ENCODE measurements at regions not wholly inside any gene's neighbourhood (a gene's known extent, or its start where the extent isn't known, plus 50 kb on each side); places are given as distances from the start of the nearest gene placed in this dataset.

- Histone ChIP-seq H3K4me3 (ENCODE audit: low read length) (no peak overlapping the region), H3K27me3 (ENCODE audit: insufficient read depth, low read length, poor library complexity, severe bottlenecking) (peaks cover 4% of the 10 kb centered on the region), H3K27ac (ENCODE audit: low read depth, low read length) (no peak overlapping the region), H3K9me3 (ENCODE audit: low read length) (no peaks in the 10 kb centered on the region), H3K4me1 (ENCODE audit: insufficient read depth, low read length) (no peaks in the 10 kb centered on the region), H3K36me3 (ENCODE audit: insufficient read depth, low read length) (no peaks in the 10 kb centered on the region)
- DNase-seq, result no peak
- Mint-ChIP-seq H3K4me1 (no peaks in the 10 kb centered on the region), H3K36me3 (no peaks in the 10 kb centered on the region), H3K27me3 (peaks cover 0 to 8% of the 10 kb centered on the region in 2 donors), H3K27ac (no peak overlapping the region), H3K4me3 (no peak overlapping the region), H3K9me3 (peaks cover 0 to 2% (median 0%) of the 10 kb centered on the region in 5 donors)
- ChIA-PET CTCF (no interaction called here), POLR2A (no interaction called here)
Measured at GRCh38 chr1:219812086-219812485, 116.3 kb downstream of the SLC30A10 start.

- no peaks in the 10 kb centered on the region for H3K36me3 Mint-ChIP-seq
- DNase-seq, result no peak
- ChIA-PET CTCF (interaction anchor here (0.8 kb wide), 1 partner anchor 8 kb away, joined by 3 read pairs; no protein-coding TSS in a partner anchor), POLR2A (no interaction called here)
- no peaks in the 10 kb centered on the region for H3K9me3 ChIP-seq (ENCODE audit: low read length)
- H3K27ac Mint-ChIP-seq, result no peak overlapping the region
- peaks cover 4% of the 10 kb centered on the region for H3K27me3 ChIP-seq (ENCODE audit: insufficient read depth, low read length, poor library complexity, severe bottlenecking)
- H3K36me3 ChIP-seq (ENCODE audit: insufficient read depth, low read length), result no peaks in the 10 kb centered on the region
- H3K27ac ChIP-seq (ENCODE audit: low read depth, low read length), result no peak overlapping the region
- no peaks in the 10 kb centered on the region for H3K4me1 Mint-ChIP-seq
- H3K4me3 ChIP-seq (ENCODE audit: low read length), result no peak overlapping the region
- no peak overlapping the region for H3K4me3 Mint-ChIP-seq
- H3K27me3 Mint-ChIP-seq, result peaks cover 0 to 16% of the 10 kb centered on the region in 2 donors
- peaks cover 0 to 2% (median 0%) of the 10 kb centered on the region in 5 donors for H3K9me3 Mint-ChIP-seq
- no peaks in the 10 kb centered on the region for H3K4me1 ChIP-seq (ENCODE audit: insufficient read depth, low read length)
Measured at GRCh38 chr1:219810451-219810850, 117.9 kb downstream of the SLC30A10 start.

- no peaks in the 10 kb centered on the region for H3K36me3 ChIP-seq (ENCODE audit: insufficient read depth, low read length)
- no peak overlapping the region for H3K4me3 Mint-ChIP-seq
- H3K9me3 Mint-ChIP-seq, result peaks cover 0 to 2% (median 0%) of the 10 kb centered on the region in 5 donors
- CTCF ChIA-PET, result no interaction called here
- peaks cover 0 to 16% of the 10 kb centered on the region in 2 donors for H3K27me3 Mint-ChIP-seq
- no peaks in the 10 kb centered on the region for H3K36me3 Mint-ChIP-seq
- no peaks in the 10 kb centered on the region for H3K4me1 Mint-ChIP-seq
- no peaks in the 10 kb centered on the region for H3K9me3 ChIP-seq (ENCODE audit: low read length)
- H3K27ac Mint-ChIP-seq, result no peak overlapping the region
- H3K27ac ChIP-seq (ENCODE audit: low read depth, low read length), result no peak overlapping the region
- no peak overlapping the region for H3K4me3 ChIP-seq (ENCODE audit: low read length)
- no peak for DNase-seq
- POLR2A ChIA-PET, result no interaction called here
- peaks cover 4% of the 10 kb centered on the region for H3K27me3 ChIP-seq (ENCODE audit: insufficient read depth, low read length, poor library complexity, severe bottlenecking)
- no peaks in the 10 kb centered on the region for H3K4me1 ChIP-seq (ENCODE audit: insufficient read depth, low read length)
Measured at GRCh38 chr1:219808790-219809189, 119.6 kb downstream of the SLC30A10 start.

GRCh38 chr1:219806642-219807041 is 121.7 kb downstream of the SLC30A10 start:
- no peaks in the 10 kb centered on the region for H3K4me1 Mint-ChIP-seq
- H3K4me3 Mint-ChIP-seq, result no peak overlapping the region
- no peak for DNase-seq
- no peaks in the 10 kb centered on the region for H3K36me3 Mint-ChIP-seq
- no peak overlapping the region for H3K27ac Mint-ChIP-seq
- Histone ChIP-seq H3K36me3 (ENCODE audit: insufficient read depth, low read length) (no peaks in the 10 kb centered on the region), H3K27me3 (ENCODE audit: insufficient read depth, low read length, poor library complexity, severe bottlenecking) (peaks cover 4% of the 10 kb centered on the region), H3K9me3 (ENCODE audit: low read length) (no peaks in the 10 kb centered on the region), H3K4me1 (ENCODE audit: insufficient read depth, low read length) (no peaks in the 10 kb centered on the region), H3K4me3 (ENCODE audit: low read length) (no peak overlapping the region), H3K27ac (ENCODE audit: low read depth, low read length) (no peak overlapping the region)
- POLR2A ChIA-PET, result no interaction called here
- peaks cover 0 to 4% (median 2%) of the 10 kb centered on the region in 5 donors for H3K9me3 Mint-ChIP-seq
- peaks cover 0 to 16% of the 10 kb centered on the region in 2 donors for H3K27me3 Mint-ChIP-seq
- CTCF ChIA-PET, result no interaction called here

GRCh38 chr1:219806020-219806419 is 122.3 kb downstream of the SLC30A10 start:
- Histone ChIP-seq H3K9me3 (ENCODE audit: low read length) (no peaks in the 10 kb centered on the region), H3K27me3 (ENCODE audit: insufficient read depth, low read length, poor library complexity, severe bottlenecking) (peaks cover 4% of the 10 kb centered on the region), H3K4me3 (ENCODE audit: low read length) (no peak overlapping the region), H3K36me3 (ENCODE audit: insufficient read depth, low read length) (no peaks in the 10 kb centered on the region), H3K27ac (ENCODE audit: low read depth, low read length) (no peak overlapping the region), H3K4me1 (ENCODE audit: insufficient read depth, low read length) (no peaks in the 10 kb centered on the region)
- peaks cover 0 to 16% of the 10 kb centered on the region in 2 donors for H3K27me3 Mint-ChIP-seq
- H3K27ac Mint-ChIP-seq, result no peak overlapping the region
- H3K9me3 Mint-ChIP-seq, result peaks cover 0 to 4% (median 2%) of the 10 kb centered on the region in 5 donors
- H3K4me1 Mint-ChIP-seq, result no peaks in the 10 kb centered on the region
- H3K36me3 Mint-ChIP-seq, result no peaks in the 10 kb centered on the region
- POLR2A ChIA-PET, result no interaction called here
- DNase-seq, result no peak
- CTCF ChIA-PET, result no interaction called here
- no peak overlapping the region for H3K4me3 Mint-ChIP-seq

GRCh38 chr1:219805191-219805590 is 123.2 kb downstream of the SLC30A10 start:
- Histone ChIP-seq H3K27me3 (ENCODE audit: insufficient read depth, low read length, poor library complexity, severe bottlenecking) (no peaks in the 10 kb centered on the region), H3K4me3 (ENCODE audit: low read length) (no peak overlapping the region), H3K36me3 (ENCODE audit: insufficient read depth, low read length) (no peaks in the 10 kb centered on the region), H3K27ac (ENCODE audit: low read depth, low read length) (no peak overlapping the region), H3K4me1 (ENCODE audit: insufficient read depth, low read length) (no peaks in the 10 kb centered on the region), H3K9me3 (ENCODE audit: low read length) (no peaks in the 10 kb centered on the region)
- H3K4me1 Mint-ChIP-seq, result no peaks in the 10 kb centered on the region
- H3K27ac Mint-ChIP-seq, result no peak overlapping the region
- ChIA-PET POLR2A (no interaction called here), CTCF (no interaction called here)
- no peak for DNase-seq
- H3K27me3 Mint-ChIP-seq, result peaks cover 0 to 16% of the 10 kb centered on the region in 2 donors
- peaks cover 0 to 4% (median 2%) of the 10 kb centered on the region in 5 donors for H3K9me3 Mint-ChIP-seq
- H3K4me3 Mint-ChIP-seq, result no peak overlapping the region
- H3K36me3 Mint-ChIP-seq, result no peaks in the 10 kb centered on the region

GRCh38 chr1:219801156-219801820 is 127.1 kb downstream of the SLC30A10 start:
- H3K9me3 Mint-ChIP-seq, result peaks cover 0 to 2% (median 2%) of the 10 kb centered on the region in 5 donors
- H3K4me3 Mint-ChIP-seq, result no peak overlapping the region
- CTCF ChIA-PET, result no interaction called here

GRCh38 chr1:219798283-219799030 is 129.9 kb downstream of the SLC30A10 start:
- no peak for DNase-seq
- H3K36me3 ChIP-seq (ENCODE audit: insufficient read depth, low read length), result no peaks in the 10 kb centered on the region
- H3K4me3 ChIP-seq (ENCODE audit: low read length), result no peak overlapping the region
- Mint-ChIP-seq H3K36me3 (no peaks in the 10 kb centered on the region), H3K27ac (no peak overlapping the region), H3K9me3 (peaks cover 0 to 10% (median 0%) of the 10 kb centered on the region in 5 donors), H3K27me3 (peaks cover 2 to 13% of the 10 kb centered on the region in 2 donors), H3K4me1 (no peaks in the 10 kb centered on the region), H3K4me3 (no peak overlapping the region)
- no peak overlapping the region for H3K27ac ChIP-seq (ENCODE audit: low read depth, low read length)
- H3K9me3 ChIP-seq (ENCODE audit: low read length), result no peaks in the 10 kb centered on the region
- no peaks in the 10 kb centered on the region for H3K4me1 ChIP-seq (ENCODE audit: insufficient read depth, low read length)
- CTCF ChIA-PET, result no interaction called here
- POLR2A ChIA-PET, result no interaction called here
- H3K27me3 ChIP-seq (ENCODE audit: insufficient read depth, low read length, poor library complexity, severe bottlenecking), result no peaks in the 10 kb centered on the region

More at GRCh38 chr1:219801156-219801820, 127.1 kb downstream of the SLC30A10 start:
- no peak for DNase-seq
- Mint-ChIP-seq H3K27me3 (peaks cover 0 to 7% of the 10 kb centered on the region in 2 donors), H3K4me1 (no peaks in the 10 kb centered on the region), H3K27ac (no peak overlapping the region), H3K36me3 (no peaks in the 10 kb centered on the region)
- Histone ChIP-seq H3K27ac (ENCODE audit: low read depth, low read length) (no peak overlapping the region), H3K4me3 (ENCODE audit: low read length) (no peak overlapping the region), H3K36me3 (ENCODE audit: insufficient read depth, low read length) (no peaks in the 10 kb centered on the region), H3K9me3 (ENCODE audit: low read length) (no peaks in the 10 kb centered on the region), H3K4me1 (ENCODE audit: insufficient read depth, low read length) (no peaks in the 10 kb centered on the region), H3K27me3 (ENCODE audit: insufficient read depth, low read length, poor library complexity, severe bottlenecking) (no peaks in the 10 kb centered on the region)
- POLR2A ChIA-PET, result no interaction called here

Data from CD8-positive, alpha-beta memory T cell (primary cell).